Esophagus muscularis mucosa (tissue), 4 donors: ENCODE measurements at regions not wholly inside any gene's neighbourhood (a gene's known extent, or its start where the extent isn't known, plus 50 kb on each side); places are given as distances from the start of the nearest gene placed in this dataset.

Experiments
- DNase-seq: peaks from one replicate; pipeline ENCODE4 v3.0.0-alpha.2; 2017; ENCODE audit errors: extremely low spot score
- H3K27ac ChIP-seq, 4 donors: fragments of 200-600 bp; sonication (generic); replicated peaks in 1 of 4; 1 replicate in 3 of 4; 2 replicates in 1 of 4; pipeline ENCODE4 v1.5.1; 2016 to 2019; ENCODE audit warnings: mild to moderate bottlenecking in 1 of 4
- H3K27me3 ChIP-seq, 4 donors: fragments of 200-600 bp; sonication (generic); one replicate each; pipeline versions ENCODE4 v1.5.1 to v1.6.0; 2016 to 2019
- H3K36me3 ChIP-seq, 4 donors: fragments of 200-600 bp; sonication (generic); one replicate each; pipeline ENCODE4 v1.5.1; 2016 to 2019
- H3K4me1 ChIP-seq, 4 donors: fragments of 200-600 bp; sonication (generic); one replicate each; pipeline ENCODE4 v1.5.1; 2016 to 2019
- H3K4me3 ChIP-seq, 4 donors: fragments of 200-600 bp; sonication (generic); 1 replicate in 2 of 4; 2 replicates in 2 of 4; pipeline ENCODE4 v1.5.1; 2016 to 2019; ENCODE audit warnings: mild to moderate bottlenecking in 4 of 4, moderate library complexity in 1 of 4
- H3K9me3 ChIP-seq, 4 donors: fragments of 200-600 bp; sonication (generic); 1 replicate in 3 of 4; 2 replicates in 1 of 4; pipeline ENCODE4 v1.5.1; 2016 to 2019
- EP300 ChIP-seq: sonication (generic); formaldehyde crosslinking; IDR thresholded peaks from one replicate; pipeline ENCODE4 v1.6.1; 2017; ENCODE audit warnings: antibody characterized with exemption
- POLR2A ChIP-seq: fragments of 450-650 bp; IDR thresholded peaks from one replicate; pipeline ENCODE4 v1.6.1; 2017; ENCODE audit warnings: antibody characterized with exemption, moderate library complexity, mild to moderate bottlenecking, low read depth
- POLR2AphosphoS5 ChIP-seq, 2 donors: sonication (generic); formaldehyde crosslinking; IDR thresholded peaks; one replicate each; pipeline ENCODE4 v1.6.1; 2017; ENCODE audit warnings: antibody characterized with exemption in 2 of 2
- WGBS: methylation state at CpG from one replicate; pipeline ENCODE4 v1.1.5; 2018; 5-methylcytosine and 5-hydroxymethylcytosine counted together
- intact Hi-C: fragments of 100-400 bp; cut with DNase I; formaldehyde crosslinking; loops from one replicate; pipeline ENCODE4 v1.15.1; 2023
- TF ChIP-seq, protein P1 (sequence below), 3 experiments: fragments of 200-600 bp in 2 of 3; fragments of 450-650 bp in 1 of 3; sonication (generic) in 2 of 3; IDR thresholded peaks; one replicate each; pipeline ENCODE4 v1.5.1; 2017 to 2019; ENCODE audit warnings: antibody characterized with exemption in 3 of 3, mild to moderate bottlenecking in 2 of 3, moderate library complexity in 1 of 3

DNA sequence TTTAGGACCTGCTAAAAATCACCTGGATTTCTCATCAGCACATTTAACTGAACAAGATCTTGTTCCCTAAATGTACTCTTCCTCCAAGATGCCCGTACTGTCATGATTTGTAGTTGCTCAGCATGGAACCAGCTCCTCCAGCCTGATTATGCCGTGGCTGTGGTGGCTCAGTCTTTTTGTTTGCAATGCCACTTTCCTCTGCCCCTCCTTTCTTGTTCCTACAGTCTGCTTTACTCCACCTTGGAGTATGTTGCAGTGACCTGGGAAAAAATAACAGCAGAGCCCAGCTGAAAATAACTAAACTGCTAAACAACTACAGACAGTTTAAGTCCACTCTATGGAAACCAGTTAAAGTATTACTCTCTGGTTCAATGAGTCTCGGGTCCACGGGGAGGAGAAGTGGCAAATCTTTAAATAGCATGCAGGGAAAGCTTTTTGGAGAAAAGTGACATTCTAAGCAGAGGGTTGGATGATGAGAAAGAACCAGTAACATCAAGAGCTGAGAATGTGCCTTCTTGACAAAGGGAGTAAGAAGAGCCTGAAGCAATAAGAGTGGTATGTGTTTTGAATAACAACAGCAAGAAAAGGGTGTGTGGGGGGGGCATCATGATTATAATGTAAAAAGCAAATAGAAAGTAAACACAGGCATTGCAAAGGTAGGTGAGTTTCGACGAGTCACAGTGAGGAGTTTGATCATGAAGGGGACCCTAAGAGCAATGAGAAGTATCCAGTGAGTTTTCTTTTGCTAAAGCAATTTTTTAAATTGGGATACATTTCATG lies 225.7 kb downstream of the TMX3 start:
- intact Hi-C loops = no loop called here
- H3K27ac ChIP-seq = no peak overlapping the region
- DNase-seq = no peak
- peaks cover 0 to under 1% (median 0%) of the 10 kb centered on the region in 4 donors for H3K4me1 ChIP-seq
- H3K4me3 ChIP-seq = no peak overlapping the region
- TF ChIP-seq POLR2AphosphoS5 (IDR thresholded peaks at IDR 0.05) (no peak), POLR2A (no peak), EP300 (no peak)
- TF ChIP-seq, protein P1, sequence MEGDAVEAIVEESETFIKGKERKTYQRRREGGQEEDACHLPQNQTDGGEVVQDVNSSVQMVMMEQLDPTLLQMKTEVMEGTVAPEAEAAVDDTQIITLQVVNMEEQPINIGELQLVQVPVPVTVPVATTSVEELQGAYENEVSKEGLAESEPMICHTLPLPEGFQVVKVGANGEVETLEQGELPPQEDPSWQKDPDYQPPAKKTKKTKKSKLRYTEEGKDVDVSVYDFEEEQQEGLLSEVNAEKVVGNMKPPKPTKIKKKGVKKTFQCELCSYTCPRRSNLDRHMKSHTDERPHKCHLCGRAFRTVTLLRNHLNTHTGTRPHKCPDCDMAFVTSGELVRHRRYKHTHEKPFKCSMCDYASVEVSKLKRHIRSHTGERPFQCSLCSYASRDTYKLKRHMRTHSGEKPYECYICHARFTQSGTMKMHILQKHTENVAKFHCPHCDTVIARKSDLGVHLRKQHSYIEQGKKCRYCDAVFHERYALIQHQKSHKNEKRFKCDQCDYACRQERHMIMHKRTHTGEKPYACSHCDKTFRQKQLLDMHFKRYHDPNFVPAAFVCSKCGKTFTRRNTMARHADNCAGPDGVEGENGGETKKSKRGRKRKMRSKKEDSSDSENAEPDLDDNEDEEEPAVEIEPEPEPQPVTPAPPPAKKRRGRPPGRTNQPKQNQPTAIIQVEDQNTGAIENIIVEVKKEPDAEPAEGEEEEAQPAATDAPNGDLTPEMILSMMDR (IDR thresholded peaks at IDR 0.05) = no peak
- no peaks in the 10 kb centered on the region for H3K36me3 ChIP-seq
- WGBS = 60% methylated on average over 6 of the region's 6 CpGs
- no peaks in the 10 kb centered on the region for H3K27me3 ChIP-seq
- no peaks in the 10 kb centered on the region for H3K9me3 ChIP-seq

DNA sequence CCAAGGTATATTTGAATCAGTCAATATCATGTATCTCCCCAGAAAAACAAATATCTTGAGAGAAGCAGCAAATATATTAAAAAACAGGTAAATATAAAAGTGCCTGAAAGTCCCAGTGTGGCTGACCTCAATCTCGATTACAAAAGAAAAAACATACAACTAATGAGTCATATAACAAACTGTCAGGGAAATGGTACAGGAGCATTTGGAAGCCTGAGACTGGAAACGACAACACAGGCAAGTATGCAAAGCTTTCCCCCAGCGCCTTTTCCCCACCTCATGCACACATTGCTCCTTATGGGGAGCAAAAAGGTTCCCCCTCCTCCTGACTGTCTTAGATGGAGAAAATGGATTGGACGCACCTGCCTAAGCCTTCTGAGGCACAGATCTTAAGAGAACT lies 230.7 kb downstream of the TMX3 start:
- H3K36me3 ChIP-seq = no peaks in the 10 kb centered on the region
- H3K9me3 ChIP-seq = no peaks in the 10 kb centered on the region
- no peaks in the 10 kb centered on the region for H3K27me3 ChIP-seq
- no peaks in the 10 kb centered on the region for H3K4me1 ChIP-seq
- DNase-seq = no peak
- H3K27ac ChIP-seq = no peak overlapping the region
- intact Hi-C loops = no loop called here
- TF ChIP-seq, protein P1 (IDR thresholded peaks at IDR 0.05) = no peak
- TF ChIP-seq POLR2A (no peak), POLR2AphosphoS5 (IDR thresholded peaks at IDR 0.05) (no peak), EP300 (no peak)
- no peak overlapping the region for H3K4me3 ChIP-seq
- 77% methylated on average over 4 of the region's 4 CpGs for WGBS

DNA sequence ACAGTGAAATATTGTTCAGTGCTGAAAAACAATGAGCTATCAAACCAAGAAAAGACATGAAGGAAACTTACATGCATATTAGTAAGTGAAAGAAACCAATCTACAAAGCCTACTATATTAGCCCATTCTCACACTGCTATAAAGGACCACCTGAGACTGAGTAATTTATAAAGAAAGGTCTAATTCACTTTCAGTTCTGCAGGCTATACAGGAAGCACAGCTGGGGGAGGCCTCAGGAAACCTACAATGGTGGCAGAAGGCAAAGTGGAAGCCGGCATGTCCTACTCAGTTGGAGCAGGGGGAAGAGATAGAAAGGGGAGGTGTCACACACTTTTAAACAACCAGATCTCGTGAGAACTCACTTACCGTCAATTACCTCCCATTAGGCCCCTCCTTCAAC lies 232.1 kb downstream of the TMX3 start:
- intact Hi-C loops = no loop called here
- DNase-seq = no peak
- TF ChIP-seq, protein P1 (IDR thresholded peaks at IDR 0.05) = no peak
- TF ChIP-seq POLR2AphosphoS5 (IDR thresholded peaks at IDR 0.05) (no peak), EP300 (no peak), POLR2A (no peak)
- H3K27ac ChIP-seq = no peak overlapping the region
- no peaks in the 10 kb centered on the region for H3K36me3 ChIP-seq
- H3K9me3 ChIP-seq = no peaks in the 10 kb centered on the region
- H3K4me3 ChIP-seq = no peak overlapping the region
- no peaks in the 10 kb centered on the region for H3K4me1 ChIP-seq
- no peaks in the 10 kb centered on the region for H3K27me3 ChIP-seq
- 97% methylated on average over 3 of the region's 3 CpGs for WGBS

DNA sequence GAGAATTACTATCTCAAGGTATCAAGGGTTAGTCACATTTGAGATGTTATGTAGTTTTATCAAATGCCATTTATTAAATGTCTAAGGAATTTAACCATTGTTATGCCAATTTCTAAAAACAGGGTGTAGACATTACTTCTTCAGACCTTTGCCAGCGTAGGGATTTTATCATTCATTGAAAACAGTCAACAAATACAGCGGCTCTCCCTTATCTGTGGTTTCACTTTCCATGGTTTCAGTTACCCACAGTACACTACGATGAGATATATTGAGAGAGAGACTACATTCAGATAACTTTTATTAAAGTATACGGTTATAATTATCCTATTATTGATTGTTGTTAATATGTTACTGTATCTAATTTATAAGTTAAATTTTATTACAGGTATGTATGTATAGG lies 234.7 kb downstream of the TMX3 start:
- H3K27ac ChIP-seq = no peak overlapping the region
- H3K4me1 ChIP-seq = no peaks in the 10 kb centered on the region
- no peaks in the 10 kb centered on the region for H3K36me3 ChIP-seq
- DNase-seq = no peak
- intact Hi-C loops = no loop called here
- H3K27me3 ChIP-seq = no peaks in the 10 kb centered on the region
- no peaks in the 10 kb centered on the region for H3K9me3 ChIP-seq
- WGBS = 91% methylated on average over 4 of the region's 4 CpGs
- TF ChIP-seq EP300 (no peak), POLR2AphosphoS5 (IDR thresholded peaks at IDR 0.05) (no peak), POLR2A (no peak)
- TF ChIP-seq, protein P1 (IDR thresholded peaks at IDR 0.05) = no peak
- H3K4me3 ChIP-seq = no peak overlapping the region

DNA sequence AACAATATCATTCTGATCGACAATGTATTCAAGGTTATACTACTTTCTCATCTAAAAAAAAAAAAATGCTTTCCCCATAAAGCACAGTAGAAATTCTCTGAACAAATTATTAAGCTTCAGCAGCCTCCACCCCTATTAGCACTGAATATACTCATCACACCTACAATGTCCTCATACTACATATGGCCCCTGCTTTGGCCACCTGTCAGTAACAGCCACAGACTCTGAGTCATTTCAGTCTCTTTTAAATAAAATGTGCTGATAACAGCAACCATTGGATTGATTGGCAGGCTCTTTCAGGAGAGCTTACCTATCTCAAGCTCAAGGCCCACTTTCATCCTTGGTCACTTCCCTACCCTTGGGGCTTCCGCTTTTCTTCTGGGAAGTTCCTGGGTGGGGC lies 236.7 kb downstream of the TMX3 start:
- DNase-seq = no peak
- no peak overlapping the region for H3K27ac ChIP-seq
- no peaks in the 10 kb centered on the region for H3K4me1 ChIP-seq
- intact Hi-C loops = no loop called here
- WGBS = 95% methylated on average over 2 of the region's 2 CpGs
- no peaks in the 10 kb centered on the region for H3K9me3 ChIP-seq
- TF ChIP-seq EP300 = no peak
- TF ChIP-seq POLR2AphosphoS5 (IDR thresholded peaks at IDR 0.05) = no peak
- no peak for TF ChIP-seq POLR2A
- TF ChIP-seq, protein P1 (IDR thresholded peaks at IDR 0.05) = no peak
- H3K4me3 ChIP-seq = no peak overlapping the region
- H3K27me3 ChIP-seq = no peaks in the 10 kb centered on the region
- no peaks in the 10 kb centered on the region for H3K36me3 ChIP-seq
